ENCODE measurements at regions not wholly inside any gene's neighbourhood (a gene's known extent, or its start where the extent isn't known, plus 50 kb on each side); places are given as distances from the start of the nearest gene placed in this dataset.

- TF ChIP-seq EZH2 (IDR thresholded peaks at IDR 0.05) (no peak), CTCF (IDR thresholded peaks at IDR 0.05) (no peak)
Measured at GRCh38 chr1:147083919-147084272, 88.4 kb downstream of the PRKAB2 start.
